GM23338 (cell line): ENCODE measurements at regions not wholly inside any gene's neighbourhood (a gene's known extent, or its start where the extent isn't known, plus 50 kb on each side); places are given as distances from the start of the nearest gene placed in this dataset.

Experiments used
- ATAC-seq: fragments of 200-7000 bp; cut with Tn5 transposase; 3 replicates; pipeline ENCODE4 v1.9.1; 2020
- DNase-seq: peaks from one replicate; pipeline ENCODE4 v3.0.0-alpha.2; 2015; ENCODE audit warnings: low spot score
- H2AFZ ChIP-seq: fragments of 200-600 bp; sonication (generic); 2 replicates; pipeline ENCODE4 v1.8.0; 2016; ENCODE audit warnings: antibody characterized with exemption, mild to moderate bottlenecking, moderate library complexity
- H3F3A ChIP-seq: fragments of 200-600 bp; sonication (generic); replicated peaks from 2 replicates; pipeline ENCODE4 v1.8.0; 2017; ENCODE audit warnings: antibody characterized with exemption, mixed run types, low read depth
- H3K27ac ChIP-seq: fragments of 200-600 bp; sonication (generic); 2 replicates; pipeline ENCODE4 v1.6.1; 2016; ENCODE audit warnings: low read depth
- H3K27me3 ChIP-seq: fragments of 200-600 bp; sonication (generic); 2 replicates; pipeline ENCODE4 v1.8.0; 2016; ENCODE audit warnings: mild to moderate bottlenecking, mixed run types, moderate library complexity; ENCODE audit not compliant: insufficient read depth
- H3K36me3 ChIP-seq: fragments of 200-600 bp; sonication (generic); 2 replicates; pipeline ENCODE4 v1.8.0; 2016; ENCODE audit warnings: mild to moderate bottlenecking; ENCODE audit not compliant: insufficient read depth
- H3K4me1 ChIP-seq: fragments of 200-600 bp; sonication (generic); 2 replicates; pipeline ENCODE4 v1.8.0; 2016; ENCODE audit warnings: mild to moderate bottlenecking, moderate library complexity; ENCODE audit not compliant: insufficient read depth
- H3K4me2 ChIP-seq: fragments of 200-600 bp; sonication (generic); 2 replicates; pipeline ENCODE4 v1.7.1; 2017; ENCODE audit warnings: mixed run types
- H3K4me3 ChIP-seq: fragments of 200-600 bp; sonication (generic); 2 replicates; pipeline ENCODE4 v1.6.1; 2016; ENCODE audit warnings: mixed run types
- H3K79me2 ChIP-seq: fragments of 200-600 bp; sonication (generic); replicated peaks from 2 replicates; pipeline ENCODE4 v1.8.0; 2017; ENCODE audit warnings: mild to moderate bottlenecking; ENCODE audit not compliant: insufficient read depth
- H3K9me2 ChIP-seq: fragments of 200-600 bp; sonication (generic); 2 replicates; pipeline ENCODE4 v1.8.0; 2017; ENCODE audit not compliant: insufficient read depth
- H4K20me1 ChIP-seq: fragments of 200-600 bp; sonication (generic); replicated peaks from 2 replicates; pipeline ENCODE4 v1.8.0; 2017; ENCODE audit warnings: mild to moderate bottlenecking; ENCODE audit not compliant: insufficient read depth
- H3K27ac Mint-ChIP-seq: 2 replicates; pipeline ENCODE4 v1.8.0; 2020; ENCODE audit warnings: inconsistent platforms, mild to moderate bottlenecking, moderate library complexity, mixed read lengths
- H3K27me3 Mint-ChIP-seq: 3 replicates; pipeline ENCODE4 v1.8.0; 2022; ENCODE audit warnings: low read depth, mild to moderate bottlenecking, moderate library complexity, mixed read lengths, inconsistent platforms; ENCODE audit not compliant: insufficient read depth, poor library complexity
- H3K36me3 Mint-ChIP-seq: 3 replicates; pipeline ENCODE4 v1.8.0; 2021; ENCODE audit warnings: low read depth, mild to moderate bottlenecking, inconsistent platforms, moderate library complexity, mixed read lengths
- H3K4me1 Mint-ChIP-seq: 3 replicates; pipeline ENCODE4 v1.8.0; 2020; ENCODE audit warnings: mild to moderate bottlenecking, inconsistent platforms, mixed read lengths
- H3K4me3 Mint-ChIP-seq: 3 replicates; pipeline ENCODE4 v1.8.0; 2021; ENCODE audit warnings: moderate library complexity, mild to moderate bottlenecking, inconsistent platforms, mixed read lengths
- H3K9me3 Mint-ChIP-seq: 3 replicates; pipeline ENCODE4 v1.8.0; 2020; ENCODE audit warnings: moderate library complexity, mild to moderate bottlenecking, inconsistent platforms, mixed read lengths
- CREB1 ChIP-seq: fragments of 250-450 bp; sonication (Bioruptor Pico); IDR thresholded peaks from 2 replicates; pipeline ENCODE4 v1.5.0; 2020; ENCODE audit warnings: low read depth, mild to moderate bottlenecking, moderate library complexity
- CTCF ChIP-seq, 2 experiments: fragments of 200-600 bp in 1 of 2; sonication (generic) in 1 of 2; conservative IDR thresholded peaks; 2 replicates each; pipeline versions ENCODE4 v1.5.1 to v1.6.1; 2016 to 2017; ENCODE audit warnings: antibody characterized with exemption in 2 of 2, low read depth in 2 of 2, mild to moderate bottlenecking in 2 of 2, moderate library complexity in 1 of 2
- EZH2 ChIP-seq: fragments of 200-600 bp; sonication (generic); IDR thresholded peaks from one replicate; pipeline ENCODE4 v1.8.0; 2017; ENCODE audit warnings: antibody characterized with exemption, mild to moderate bottlenecking, low read depth; ENCODE audit not compliant: unreplicated experiment
- EZH2phosphoT487 ChIP-seq: fragments of 200-600 bp; sonication (generic); IDR thresholded peaks from one replicate; pipeline ENCODE4 v1.8.1; 2018; ENCODE audit warnings: antibody characterized with exemption; ENCODE audit not compliant: unreplicated experiment
- NANOG ChIP-seq: IDR thresholded peaks from 2 replicates; pipeline ENCODE4 v1.6.1; 2016; ENCODE audit warnings: antibody characterized with exemption, borderline replicate concordance
- POLR2AphosphoS5 ChIP-seq: IDR thresholded peaks from 2 replicates; pipeline ENCODE4 v1.6.1; 2016; ENCODE audit warnings: antibody characterized with exemption, low read depth
- STAT1 ChIP-seq: IDR thresholded peaks from one replicate; pipeline ENCODE4 v1.6.1; 2016; ENCODE audit warnings: antibody characterized with exemption; ENCODE audit not compliant: unreplicated experiment
- ZNF114 ChIP-seq: fragments of 250-450 bp; sonication (Bioruptor Pico); IDR thresholded peaks from 2 replicates; pipeline ENCODE4 v1.5.0; 2020; ENCODE audit warnings: mild to moderate bottlenecking, moderate library complexity
- ZNF462 ChIP-seq: fragments of 250-450 bp; sonication (Bioruptor Pico); IDR thresholded peaks from 2 replicates; pipeline ENCODE4 v1.5.0; 2020; ENCODE audit warnings: mild to moderate bottlenecking, moderate library complexity
- TF ChIP-seq, protein P1 (sequence below): IDR thresholded peaks from 2 replicates; pipeline ENCODE4 v1.6.1; 2016; ENCODE audit warnings: antibody characterized with exemption

- H3K4me3 ChIP-seq: 0 out of 2 replicates have a peak overlapping the region, but pooled peaks have one; percentile 3
- DNase-seq (no peak), ATAC-seq (peak; percentile 68)
- H3K27ac ChIP-seq: peak overlapping the region; percentile 1; the same call in 1 of the 2 replicates
- Mint-ChIP-seq H3K27me3 (peaks cover 6% of the 10 kb centered on the region), H3K27ac (peak overlapping the region; percentile 54), H3K9me3 (peaks cover 7% of the 10 kb centered on the region; the same call in 2 of the 3 replicates), H3K4me3 (no peak overlapping the region; the same call in 2 of the 3 replicates), H3K4me1 (peaks cover 64% of the 10 kb centered on the region), H3K36me3 (peaks cover 12% of the 10 kb centered on the region)
- H3K4me2 ChIP-seq: peak overlapping the region; percentile 16
- H3K9me2 ChIP-seq: no peaks in the 10 kb centered on the region
- H3F3A ChIP-seq: no peaks in the 10 kb centered on the region
- H3K4me1 ChIP-seq: peaks cover 59% of the 10 kb centered on the region
- H3K27me3 ChIP-seq: no peaks in the 10 kb centered on the region
- H3K79me2 ChIP-seq: no peaks in the 10 kb centered on the region
- H4K20me1 ChIP-seq: no peaks in the 10 kb centered on the region
- no peaks in the 10 kb centered on the region for H3K36me3 ChIP-seq
- no peak for TF ChIP-seq POLR2AphosphoS5
- 0 out of 2 replicates have a peak, but pooled peaks have one; percentile 10 for TF ChIP-seq ZNF462 (CRISPR knock-in tag)
- no peak for TF ChIP-seq CREB1 (CRISPR knock-in tag)
- H2AFZ ChIP-seq: no peak overlapping the region
Measured at GRCh38 chr1:96521994-96522760, 199.4 kb upstream of the PTBP2 start.

DNA sequence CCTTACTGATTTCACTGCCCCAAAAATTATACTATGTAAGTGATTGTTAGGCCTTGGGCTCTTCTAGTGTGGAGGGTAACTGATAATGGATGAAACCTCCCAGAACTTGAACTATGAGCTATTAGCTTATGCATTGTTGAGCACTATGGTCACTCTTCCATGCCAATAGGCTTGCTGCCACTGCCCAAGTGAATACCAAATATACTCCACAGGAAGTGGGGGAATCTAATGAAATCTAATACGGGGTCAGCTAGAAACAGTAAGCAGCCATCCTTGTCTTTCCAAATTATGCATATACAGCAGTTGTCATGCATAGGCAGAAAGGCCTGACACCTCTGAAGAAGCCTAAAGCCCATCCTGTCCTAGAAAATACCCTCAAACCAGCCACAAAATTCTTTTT, 198.7 kb upstream of the PTBP2 start:
- Mint-ChIP-seq H3K27ac (peak overlapping the region; percentile 74; the same call in 1 of the 2 replicates), H3K36me3 (peaks cover 20% of the 10 kb centered on the region), H3K27me3 (peaks cover 6% of the 10 kb centered on the region), H3K4me1 (peaks cover 65% of the 10 kb centered on the region), H3K9me3 (peaks cover 13% of the 10 kb centered on the region), H3K4me3 (no peak overlapping the region)
- Histone ChIP-seq H2AFZ (no peak overlapping the region), H3K27me3 (no peaks in the 10 kb centered on the region), H3K36me3 (0 out of 2 replicates have a peak, but pooled peaks cover under 1% of the 10 kb centered on the region), H3K9me2 (no peaks in the 10 kb centered on the region), H3F3A (no peaks in the 10 kb centered on the region), H3K4me2 (peak overlapping the region; percentile 16), H3K4me3 (peak overlapping the region; percentile 3; the same call in 1 of the 2 replicates), H4K20me1 (no peaks in the 10 kb centered on the region), H3K27ac (peak overlapping the region; percentile 1; the same call in 1 of the 2 replicates), H3K4me1 (peaks cover 59% of the 10 kb centered on the region), H3K79me2 (no peaks in the 10 kb centered on the region)
- ATAC-seq (no peak), DNase-seq (no peak)
- TF ChIP-seq, protein P1, sequence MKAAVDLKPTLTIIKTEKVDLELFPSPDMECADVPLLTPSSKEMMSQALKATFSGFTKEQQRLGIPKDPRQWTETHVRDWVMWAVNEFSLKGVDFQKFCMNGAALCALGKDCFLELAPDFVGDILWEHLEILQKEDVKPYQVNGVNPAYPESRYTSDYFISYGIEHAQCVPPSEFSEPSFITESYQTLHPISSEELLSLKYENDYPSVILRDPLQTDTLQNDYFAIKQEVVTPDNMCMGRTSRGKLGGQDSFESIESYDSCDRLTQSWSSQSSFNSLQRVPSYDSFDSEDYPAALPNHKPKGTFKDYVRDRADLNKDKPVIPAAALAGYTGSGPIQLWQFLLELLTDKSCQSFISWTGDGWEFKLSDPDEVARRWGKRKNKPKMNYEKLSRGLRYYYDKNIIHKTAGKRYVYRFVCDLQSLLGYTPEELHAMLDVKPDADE: no peak
- TF ChIP-seq EZH2: no peak
- no peak for TF ChIP-seq CREB1 (CRISPR knock-in tag)
- no peak for TF ChIP-seq STAT1
- no peak for TF ChIP-seq EZH2phosphoT487
- no peak for TF ChIP-seq CTCF (conservative IDR thresholded peaks at IDR 0.05; ENCODE audit: low read depth in 2 of 2)
- no peak for TF ChIP-seq ZNF114
- no peak for TF ChIP-seq POLR2AphosphoS5
- TF ChIP-seq NANOG: no peak
